ENCODE measurements at regions not wholly inside any gene's neighbourhood (a gene's known extent, or its start where the extent isn't known, plus 50 kb on each side); places are given as distances from the start of the nearest gene placed in this dataset.

DNA sequence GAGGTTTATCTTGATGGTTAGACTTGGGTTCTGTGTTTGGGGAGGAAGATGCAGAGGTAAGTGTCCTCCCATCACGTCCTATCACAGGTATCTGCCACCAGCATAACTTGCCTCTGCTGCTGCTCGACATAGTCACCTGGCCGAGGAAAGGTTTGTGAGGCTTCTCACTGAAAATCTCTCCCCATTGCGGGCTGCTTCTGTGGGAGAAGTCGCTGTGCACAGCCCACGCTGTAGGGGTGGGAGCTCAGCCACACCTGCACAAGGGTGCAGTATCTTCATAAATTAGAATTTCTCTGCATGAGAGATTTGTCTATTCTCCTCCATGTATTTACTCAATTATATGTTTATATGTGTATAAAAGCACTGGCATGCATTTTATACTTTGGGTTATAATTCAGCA is 415.7 kb upstream of the MYT1L start:
- no CpG with 5 or more reads among the region's 6 CpGs for WGBS (ENCODE audit: insufficient coverage)
- Mint-ChIP-seq H3K9me3 (ENCODE audit: insufficient read depth) (peaks cover 2% of the 10 kb centered on the region), H3K27ac (no peak overlapping the region), H3K4me1 (no peaks in the 10 kb centered on the region), H3K27me3 (no peaks in the 10 kb centered on the region), H3K4me3 (no peak overlapping the region)
- ATAC-seq (ENCODE audit: low read depth) (no peak), DNase-seq (no peak)
- no peak overlapping the region for H3K9ac ChIP-seq (ENCODE audit: low read length)
- H3K9me3 ChIP-seq (ENCODE audit: control extremely low read depth in 1 of 3, control insufficient read depth in 2 of 3, insufficient read depth in 1 of 3, low read length in 2 of 3), result peaks cover 0 to 10% (median 0%) of the 10 kb centered on the region in 3 donors
- CTCF ChIA-PET, result no interaction called here
- no peak overlapping the region for H3K4me2 ChIP-seq (replicated peaks; ENCODE audit: low read depth, low read length, poor library complexity, severe bottlenecking)
- intact Hi-C loops (cut with micrococcal nuclease), result no loop called here
- H4K20me1 ChIP-seq (ENCODE audit: control insufficient read depth, insufficient read depth, low read length, poor library complexity, severe bottlenecking), result no peaks in the 10 kb centered on the region
- POLR2A ChIA-PET, result no interaction called here
- H3K36me3 ChIP-seq (replicated peaks in 1 of 2; ENCODE audit: control extremely low read depth in 1 of 2, control insufficient read depth in 1 of 2, extremely low read depth in 1 of 2, insufficient read depth in 2 of 2, low read length in 1 of 2), result no peaks in the 10 kb centered on the region
- no peaks in the 10 kb centered on the region for H3K4me1 ChIP-seq (ENCODE audit: control insufficient read depth in 2 of 2, insufficient read depth in 2 of 2, low read length in 2 of 2)
- no peak overlapping the region for H3K27ac ChIP-seq (ENCODE audit: low read length in 2 of 2)
- no peaks in the 10 kb centered on the region for H3K79me2 ChIP-seq (ENCODE audit: control insufficient read depth, insufficient read depth, low read length)
- no peak overlapping the region for H3K4me3 ChIP-seq (ENCODE audit: control extremely low read depth in 1 of 5, extremely low read depth in 1 of 5, insufficient read depth in 1 of 5, low read depth in 2 of 5, low read length in 4 of 5)
- no peak for TF ChIP-seq EZH2 (IDR thresholded peaks at IDR 0.05; ENCODE audit: borderline replicate concordance, insufficient read depth, low read depth, low read length, poor library complexity, severe bottlenecking)
- TF ChIP-seq, protein P1, sequence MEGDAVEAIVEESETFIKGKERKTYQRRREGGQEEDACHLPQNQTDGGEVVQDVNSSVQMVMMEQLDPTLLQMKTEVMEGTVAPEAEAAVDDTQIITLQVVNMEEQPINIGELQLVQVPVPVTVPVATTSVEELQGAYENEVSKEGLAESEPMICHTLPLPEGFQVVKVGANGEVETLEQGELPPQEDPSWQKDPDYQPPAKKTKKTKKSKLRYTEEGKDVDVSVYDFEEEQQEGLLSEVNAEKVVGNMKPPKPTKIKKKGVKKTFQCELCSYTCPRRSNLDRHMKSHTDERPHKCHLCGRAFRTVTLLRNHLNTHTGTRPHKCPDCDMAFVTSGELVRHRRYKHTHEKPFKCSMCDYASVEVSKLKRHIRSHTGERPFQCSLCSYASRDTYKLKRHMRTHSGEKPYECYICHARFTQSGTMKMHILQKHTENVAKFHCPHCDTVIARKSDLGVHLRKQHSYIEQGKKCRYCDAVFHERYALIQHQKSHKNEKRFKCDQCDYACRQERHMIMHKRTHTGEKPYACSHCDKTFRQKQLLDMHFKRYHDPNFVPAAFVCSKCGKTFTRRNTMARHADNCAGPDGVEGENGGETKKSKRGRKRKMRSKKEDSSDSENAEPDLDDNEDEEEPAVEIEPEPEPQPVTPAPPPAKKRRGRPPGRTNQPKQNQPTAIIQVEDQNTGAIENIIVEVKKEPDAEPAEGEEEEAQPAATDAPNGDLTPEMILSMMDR (IDR thresholded peaks at IDR 0.05), result no peak
- peaks cover 0 to 3% (median 0%) of the 10 kb centered on the region in 4 experiments for H3K27me3 ChIP-seq (replicated peaks in 1 of 4; ENCODE audit: control extremely low read depth in 1 of 4, control insufficient read depth in 3 of 4, insufficient read depth in 4 of 4, low read length in 3 of 4)
- H2AFZ ChIP-seq (ENCODE audit: insufficient read depth, low read depth, low read length, poor library complexity, severe bottlenecking), result no peak overlapping the region

- DNase-seq (no peak), ATAC-seq (ENCODE audit: low read depth) (no peak)
- Histone ChIP-seq H2AFZ (ENCODE audit: insufficient read depth, low read depth, low read length, poor library complexity, severe bottlenecking) (no peak overlapping the region), H3K9ac (ENCODE audit: low read length) (no peak overlapping the region), H3K9me3 (ENCODE audit: control extremely low read depth in 1 of 3, control insufficient read depth in 2 of 3, insufficient read depth in 1 of 3, low read length in 2 of 3) (peaks cover 0 to 7% (median 0%) of the 10 kb centered on the region in 3 donors), H3K4me1 (ENCODE audit: control insufficient read depth in 2 of 2, insufficient read depth in 2 of 2, low read length in 2 of 2) (no peaks in the 10 kb centered on the region), H3K27me3 (replicated peaks in 1 of 4; ENCODE audit: control extremely low read depth in 1 of 4, control insufficient read depth in 3 of 4, insufficient read depth in 4 of 4, low read length in 3 of 4) (peaks cover 0 to 3% (median 0%) of the 10 kb centered on the region in 4 experiments), H3K4me3 (ENCODE audit: control extremely low read depth in 1 of 5, extremely low read depth in 1 of 5, insufficient read depth in 1 of 5, low read depth in 2 of 5, low read length in 4 of 5) (no peak overlapping the region), H3K27ac (ENCODE audit: low read length in 2 of 2) (no peak overlapping the region), H3K36me3 (replicated peaks in 1 of 2; ENCODE audit: control extremely low read depth in 1 of 2, control insufficient read depth in 1 of 2, extremely low read depth in 1 of 2, insufficient read depth in 2 of 2, low read length in 1 of 2) (no peaks in the 10 kb centered on the region), H3K4me2 (replicated peaks; ENCODE audit: low read depth, low read length, poor library complexity, severe bottlenecking) (no peak overlapping the region), H4K20me1 (ENCODE audit: control insufficient read depth, insufficient read depth, low read length, poor library complexity, severe bottlenecking) (no peaks in the 10 kb centered on the region), H3K79me2 (ENCODE audit: control insufficient read depth, insufficient read depth, low read length) (no peaks in the 10 kb centered on the region)
- H3K27ac Mint-ChIP-seq, result no peak overlapping the region
- H3K27me3 Mint-ChIP-seq, result no peaks in the 10 kb centered on the region
- CTCF ChIA-PET, result no interaction called here
- peaks cover 1% of the 10 kb centered on the region for H3K9me3 Mint-ChIP-seq (ENCODE audit: insufficient read depth)
- no peaks in the 10 kb centered on the region for H3K4me1 Mint-ChIP-seq
- POLR2A ChIA-PET, result no interaction called here
- TF ChIP-seq, protein P1 (IDR thresholded peaks at IDR 0.05), result no peak
- WGBS (ENCODE audit: insufficient coverage), result 87% methylated on average over 9 of the region's 13 CpGs
- intact Hi-C loops (cut with micrococcal nuclease), result no loop called here
- no peak overlapping the region for H3K4me3 Mint-ChIP-seq
These were observed 414.1 kb upstream of the MYT1L start for GRCh38 chr2:2744958-2745715.
